HG02678 (cell line): ENCODE measurements at regions not wholly inside any gene's neighbourhood (a gene's known extent, or its start where the extent isn't known, plus 50 kb on each side); places are given as distances from the start of the nearest gene placed in this dataset.
"Not testable (repeated sequence)": the region's sequence is repeated elsewhere in the genome, so short reads cannot be mapped to it uniquely, and the experiment has no call there.

Experiments used
- ATAC-seq: cut with Tn5 transposase; IDR thresholded peaks from one replicate; pipeline ENCODE4 v1.9.1; 2021; ENCODE audit warnings: mild to moderate bottlenecking, moderate library complexity; ENCODE audit not compliant: unreplicated experiment

GRCh38 chr3:95311272-95311671 is 1248.4 kb downstream of the NSUN3 start:
- peak; percentile 80 for ATAC-seq

GRCh38 chr3:95312650-95313049 is 1249.8 kb downstream of the NSUN3 start:
- ATAC-seq, result no peak

GRCh38 chr3:95319921-95320494 is 1257.1 kb downstream of the NSUN3 start:
- ATAC-seq, result no peak

GRCh38 chr3:95327478-95327877 is 1264.6 kb downstream of the NSUN3 start:
- ATAC-seq, result no peak

- ATAC-seq, result no peak
Observed at GRCh38 chr3:95333826-95334225, 1271.0 kb downstream of the NSUN3 start.

GRCh38 chr3:95334461-95334860 is 1271.6 kb downstream of the NSUN3 start:
- ATAC-seq, result no peak

- ATAC-seq, result no peak
Observed at GRCh38 chr3:95335517-95335916, 1272.7 kb downstream of the NSUN3 start.

GRCh38 chr3:95338446-95338845 is 1275.6 kb downstream of the NSUN3 start:
- no peak for ATAC-seq

GRCh38 chr3:95341314-95341713 is 1278.5 kb downstream of the NSUN3 start:
- no peak for ATAC-seq

- ATAC-seq, result no peak
Observed at GRCh38 chr3:95343228-95343627, 1280.4 kb downstream of the NSUN3 start.

GRCh38 chr3:95343767-95344166 is 1280.9 kb downstream of the NSUN3 start:
- ATAC-seq, result no peak

- ATAC-seq, result not testable (repeated sequence)
Observed at GRCh38 chr3:95347936-95348335, 1285.1 kb downstream of the NSUN3 start.

GRCh38 chr3:95348879-95349278 is 1286.0 kb downstream of the NSUN3 start:
- ATAC-seq, result no peak

GRCh38 chr3:95350049-95350448 is 1287.2 kb downstream of the NSUN3 start:
- no peak for ATAC-seq

- ATAC-seq, result peak; percentile 71
Observed at GRCh38 chr3:95351158-95351557, 1288.3 kb downstream of the NSUN3 start.

- ATAC-seq, result no peak
Observed at GRCh38 chr3:95352471-95352870, 1289.6 kb downstream of the NSUN3 start.

GRCh38 chr3:95354489-95354888 is 1291.6 kb downstream of the NSUN3 start:
- ATAC-seq, result no peak

- peak; percentile 81 for ATAC-seq
Observed at GRCh38 chr3:95356764-95357501, 1294.1 kb downstream of the NSUN3 start.

GRCh38 chr3:95387242-95388021 is 1324.6 kb downstream of the NSUN3 start:
- ATAC-seq, result peak; percentile 76

- no peak for ATAC-seq
Observed at GRCh38 chr3:95389725-95390313, 1327.0 kb downstream of the NSUN3 start.

GRCh38 chr3:95394286-95394685 is 1331.4 kb downstream of the NSUN3 start:
- no peak for ATAC-seq

GRCh38 chr3:95399585-95399984 is 1336.7 kb downstream of the NSUN3 start:
- ATAC-seq, result no peak
